Endodermal cell (in vitro differentiated cells): ENCODE measurements at regions not wholly inside any gene's neighbourhood (a gene's known extent, or its start where the extent isn't known, plus 50 kb on each side); places are given as distances from the start of the nearest gene placed in this dataset.

Experiments used
- DNase-seq: peaks from one replicate; pipeline ENCODE4 v3.0.0-alpha.2; 2017
- H3K27ac ChIP-seq: 2 replicates; pipeline ENCODE4 v1.5.1; 2013; ENCODE audit warnings: mild to moderate bottlenecking, low read depth, low read length, moderate library complexity
- H3K27me3 ChIP-seq: 2 replicates; pipeline ENCODE4 v1.6.1; 2013; ENCODE audit warnings: mild to moderate bottlenecking, low read length, moderate library complexity; ENCODE audit not compliant: insufficient read depth, control insufficient read depth, poor library complexity, severe bottlenecking
- H3K36me3 ChIP-seq: 2 replicates; pipeline ENCODE4 v1.7.0; 2013; ENCODE audit warnings: mild to moderate bottlenecking, low read length, moderate library complexity; ENCODE audit not compliant: control insufficient read depth, insufficient read depth
- H3K4me1 ChIP-seq: one replicate; pipeline ENCODE4 v1.7.0; 2013; ENCODE audit warnings: low read length; ENCODE audit not compliant: control insufficient read depth, insufficient read depth
- H3K4me3 ChIP-seq: 2 replicates; pipeline ENCODE4 v1.5.1; 2013; ENCODE audit warnings: mild to moderate bottlenecking, low read length, moderate library complexity
- H3K9ac ChIP-seq: 2 replicates; pipeline ENCODE4 v1.6.1; 2013; ENCODE audit warnings: mild to moderate bottlenecking, low read length, moderate library complexity; ENCODE audit not compliant: poor library complexity, severe bottlenecking; ENCODE audit errors: extremely low read depth
- H3K9me3 ChIP-seq: 2 replicates; pipeline ENCODE4 v1.6.1; 2013; ENCODE audit warnings: mild to moderate bottlenecking, low read length, moderate library complexity; ENCODE audit not compliant: control insufficient read depth
- H3K27ac Mint-ChIP-seq: 2 replicates; pipeline ENCODE4 v1.8.0; 2020; ENCODE audit warnings: mixed read lengths
- H3K27me3 Mint-ChIP-seq: 2 replicates; pipeline ENCODE4 v1.8.0; 2021; ENCODE audit warnings: mild to moderate bottlenecking, mixed read lengths; ENCODE audit not compliant: insufficient read depth
- H3K36me3 Mint-ChIP-seq: 2 replicates; pipeline ENCODE4 v1.8.0; 2020; ENCODE audit warnings: low read depth, mixed read lengths
- H3K4me1 Mint-ChIP-seq: 2 replicates; pipeline ENCODE4 v1.8.0; 2020; ENCODE audit warnings: mixed read lengths
- H3K4me3 Mint-ChIP-seq: 2 replicates; pipeline ENCODE4 v1.8.0; 2020; ENCODE audit warnings: mild to moderate bottlenecking, moderate library complexity, mixed read lengths
- H3K9me3 Mint-ChIP-seq: 2 replicates; pipeline ENCODE4 v1.8.0; 2020; ENCODE audit warnings: mild to moderate bottlenecking, mixed read lengths
- WGBS, 2 experiments: methylation state at CpG; one replicate each; pipeline versions ENCODE4 v1.1.5 to v1.1.7; 2013; ENCODE audit warnings: missing lambda C conversion rate in 2 of 2, mixed read lengths in 1 of 2; ENCODE audit not compliant: insufficient coverage in 1 of 2, insufficient read length in 1 of 2; 5-methylcytosine and 5-hydroxymethylcytosine counted together
- TF ChIP-seq, protein P1 (sequence below): fragments of 200-600 bp; sonication (generic); conservative IDR thresholded peaks from 2 replicates; pipeline ENCODE4 v1.5.0; 2021; ENCODE audit warnings: antibody characterized with exemption, mild to moderate bottlenecking

DNA sequence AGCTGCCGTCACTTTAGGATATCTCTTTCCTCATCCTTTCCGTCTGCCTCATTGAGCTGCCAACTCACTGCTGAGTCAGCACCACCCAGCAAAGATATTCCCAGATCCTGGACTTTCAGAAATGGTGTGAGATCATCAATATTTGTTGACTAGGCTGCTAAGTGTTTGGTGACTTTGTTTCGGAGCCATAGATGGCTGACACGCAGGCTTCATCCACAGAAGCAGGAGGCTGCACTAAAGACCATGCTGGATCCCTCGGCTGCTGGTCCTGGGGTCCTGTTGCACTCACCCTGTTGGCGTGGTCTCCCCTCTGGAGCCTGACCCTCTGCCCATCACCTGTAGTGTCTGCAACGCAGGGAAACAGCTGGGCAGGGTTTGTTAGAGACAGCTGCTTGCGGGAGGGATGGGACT, 96.5 kb downstream of the ERMARD start:
- Histone ChIP-seq H3K9ac (no peak overlapping the region), H3K9me3 (no peaks in the 10 kb centered on the region), H3K36me3 (no peaks in the 10 kb centered on the region), H3K27ac (no peak overlapping the region), H3K4me1 (no peaks in the 10 kb centered on the region), H3K4me3 (no peak overlapping the region), H3K27me3 (no peaks in the 10 kb centered on the region)
- H3K4me1 Mint-ChIP-seq: peaks cover 14% of the 10 kb centered on the region
- peaks cover 9% of the 10 kb centered on the region for H3K27me3 Mint-ChIP-seq
- DNase-seq: peak; percentile 19
- peaks cover under 1% of the 10 kb centered on the region for H3K9me3 Mint-ChIP-seq
- 94 to 100% methylated on average over 1 to 8 of the region's 8 CpGs for WGBS, 2 experiments
- TF ChIP-seq, protein P1, sequence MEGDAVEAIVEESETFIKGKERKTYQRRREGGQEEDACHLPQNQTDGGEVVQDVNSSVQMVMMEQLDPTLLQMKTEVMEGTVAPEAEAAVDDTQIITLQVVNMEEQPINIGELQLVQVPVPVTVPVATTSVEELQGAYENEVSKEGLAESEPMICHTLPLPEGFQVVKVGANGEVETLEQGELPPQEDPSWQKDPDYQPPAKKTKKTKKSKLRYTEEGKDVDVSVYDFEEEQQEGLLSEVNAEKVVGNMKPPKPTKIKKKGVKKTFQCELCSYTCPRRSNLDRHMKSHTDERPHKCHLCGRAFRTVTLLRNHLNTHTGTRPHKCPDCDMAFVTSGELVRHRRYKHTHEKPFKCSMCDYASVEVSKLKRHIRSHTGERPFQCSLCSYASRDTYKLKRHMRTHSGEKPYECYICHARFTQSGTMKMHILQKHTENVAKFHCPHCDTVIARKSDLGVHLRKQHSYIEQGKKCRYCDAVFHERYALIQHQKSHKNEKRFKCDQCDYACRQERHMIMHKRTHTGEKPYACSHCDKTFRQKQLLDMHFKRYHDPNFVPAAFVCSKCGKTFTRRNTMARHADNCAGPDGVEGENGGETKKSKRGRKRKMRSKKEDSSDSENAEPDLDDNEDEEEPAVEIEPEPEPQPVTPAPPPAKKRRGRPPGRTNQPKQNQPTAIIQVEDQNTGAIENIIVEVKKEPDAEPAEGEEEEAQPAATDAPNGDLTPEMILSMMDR: no peak
- H3K27ac Mint-ChIP-seq: no peak overlapping the region
- H3K36me3 Mint-ChIP-seq: no peaks in the 10 kb centered on the region
- H3K4me3 Mint-ChIP-seq: no peak overlapping the region

DNA sequence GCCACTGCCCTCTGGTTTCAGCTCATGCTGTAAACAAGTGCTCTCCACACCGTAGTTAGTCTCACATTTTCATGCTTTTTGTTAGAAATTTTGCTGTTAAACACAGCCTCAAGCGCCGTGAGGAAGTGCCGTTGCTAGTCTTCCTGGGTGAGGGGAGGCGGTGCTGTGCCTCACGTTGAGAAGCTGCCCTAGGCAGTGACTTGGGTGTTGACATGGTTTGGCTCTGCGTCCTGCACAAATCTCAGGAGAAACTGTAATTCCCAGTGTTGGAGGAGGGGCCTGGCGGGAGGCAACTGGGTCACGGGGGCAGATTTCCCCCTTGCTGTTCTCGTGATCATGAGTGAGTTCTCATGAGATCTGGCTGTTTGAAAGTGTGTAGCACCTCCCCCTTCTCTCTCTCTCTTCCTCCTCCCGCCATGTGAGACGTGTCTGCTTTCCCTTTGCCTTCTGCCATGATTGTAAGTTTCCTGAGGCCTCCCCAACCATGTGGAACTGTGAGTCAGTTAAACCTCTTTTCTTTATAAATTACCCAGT, 95.8 kb downstream of the ERMARD start:
- 78 to 93% methylated on average over 9 to 12 of the region's 12 CpGs for WGBS, 2 experiments
- H3K27ac Mint-ChIP-seq: no peak overlapping the region
- no peak overlapping the region for H3K27ac ChIP-seq

GRCh38 chr6:169846286-169847056, 95.0 kb downstream of the ERMARD start:
- H3K4me1 ChIP-seq: no peaks in the 10 kb centered on the region
- no peaks in the 10 kb centered on the region for H3K36me3 Mint-ChIP-seq
- no peaks in the 10 kb centered on the region for H3K9me3 ChIP-seq
- no peak overlapping the region for H3K9ac ChIP-seq
- no peak overlapping the region for H3K27ac Mint-ChIP-seq
- H3K36me3 ChIP-seq: no peaks in the 10 kb centered on the region
- H3K4me3 ChIP-seq: no peak overlapping the region
- peaks cover 5% of the 10 kb centered on the region for H3K4me1 Mint-ChIP-seq
- H3K27me3 ChIP-seq: no peaks in the 10 kb centered on the region
- WGBS, 2 experiments: 91 to 92% methylated on average over 15 to 17 of the region's 17 CpGs
- no peaks in the 10 kb centered on the region for H3K9me3 Mint-ChIP-seq
- H3K4me3 Mint-ChIP-seq: no peak overlapping the region
- no peak overlapping the region for H3K27ac ChIP-seq
- peak; percentile 23 for DNase-seq
- peaks cover 9% of the 10 kb centered on the region for H3K27me3 Mint-ChIP-seq
- TF ChIP-seq, protein P1: no peak

More for the DNA sequence above, 95.8 kb downstream of the ERMARD start:
- Mint-ChIP-seq H3K9me3 (no peaks in the 10 kb centered on the region), H3K27me3 (peaks cover 9% of the 10 kb centered on the region), H3K36me3 (no peaks in the 10 kb centered on the region), H3K4me1 (peaks cover 11% of the 10 kb centered on the region), H3K4me3 (no peak overlapping the region)
- no peaks in the 10 kb centered on the region for H3K9me3 ChIP-seq
- H3K4me3 ChIP-seq: no peak overlapping the region
- TF ChIP-seq, protein P1: no peak
- no peaks in the 10 kb centered on the region for H3K4me1 ChIP-seq
- no peaks in the 10 kb centered on the region for H3K27me3 ChIP-seq
- no peaks in the 10 kb centered on the region for H3K36me3 ChIP-seq
- no peak overlapping the region for H3K9ac ChIP-seq
- DNase-seq: peak; percentile 27
